ENCODE measurements at regions not wholly inside any gene's neighbourhood (a gene's known extent, or its start where the extent isn't known, plus 50 kb on each side); places are given as distances from the start of the nearest gene placed in this dataset.

- Histone ChIP-seq H3K4me3 (ENCODE audit: low read depth in 1 of 2, low read length in 2 of 2) (no peak overlapping the region), H3K27ac (ENCODE audit: low read length) (no peak overlapping the region)
Observed at GRCh38 chr10:105875050-105875449, 1234.0 kb downstream of the SORCS3 start.

GRCh38 chr10:105872665-105873064 is 1231.6 kb downstream of the SORCS3 start:
- Histone ChIP-seq H3K4me1 (ENCODE audit: control insufficient read depth in 1 of 2, insufficient read depth in 2 of 2, low read length in 2 of 2) (no peaks in the 10 kb centered on the region), H3K27ac (ENCODE audit: low read length) (no peak overlapping the region), H3K4me3 (ENCODE audit: low read depth in 1 of 2, low read length in 2 of 2) (no peak overlapping the region), H3K27me3 (ENCODE audit: low read depth, low read length) (no peaks in the 10 kb centered on the region), H3K9me3 (ENCODE audit: control insufficient read depth in 1 of 2, low read length in 2 of 2) (peaks cover 0 to 12% of the 10 kb centered on the region in 2 donors), H3K36me3 (ENCODE audit: control insufficient read depth in 1 of 2, insufficient read depth in 2 of 2, low read length in 2 of 2) (no peaks in the 10 kb centered on the region)

More at GRCh38 chr10:105875050-105875449, 1234.0 kb downstream of the SORCS3 start:
- peaks cover 0 to 12% of the 10 kb centered on the region in 2 donors for H3K9me3 ChIP-seq (ENCODE audit: control insufficient read depth in 1 of 2, low read length in 2 of 2)
- H3K27me3 ChIP-seq (ENCODE audit: low read depth, low read length), result no peaks in the 10 kb centered on the region
- H3K36me3 ChIP-seq (ENCODE audit: control insufficient read depth in 1 of 2, insufficient read depth in 2 of 2, low read length in 2 of 2), result no peaks in the 10 kb centered on the region
- no peaks in the 10 kb centered on the region for H3K4me1 ChIP-seq (ENCODE audit: control insufficient read depth in 1 of 2, insufficient read depth in 2 of 2, low read length in 2 of 2)

GRCh38 chr10:105868935-105869334 is 1227.8 kb downstream of the SORCS3 start:
- no peaks in the 10 kb centered on the region for H3K4me1 ChIP-seq (ENCODE audit: control insufficient read depth in 1 of 2, insufficient read depth in 2 of 2, low read length in 2 of 2)
- H3K27ac ChIP-seq (ENCODE audit: low read length), result no peak overlapping the region
- H3K27me3 ChIP-seq (ENCODE audit: low read depth, low read length), result no peaks in the 10 kb centered on the region
- peaks cover 0 to 12% of the 10 kb centered on the region in 2 donors for H3K9me3 ChIP-seq (ENCODE audit: control insufficient read depth in 1 of 2, low read length in 2 of 2)
- no peak overlapping the region for H3K4me3 ChIP-seq (ENCODE audit: low read depth in 1 of 2, low read length in 2 of 2)
- no peaks in the 10 kb centered on the region for H3K36me3 ChIP-seq (ENCODE audit: control insufficient read depth in 1 of 2, insufficient read depth in 2 of 2, low read length in 2 of 2)

DNA sequence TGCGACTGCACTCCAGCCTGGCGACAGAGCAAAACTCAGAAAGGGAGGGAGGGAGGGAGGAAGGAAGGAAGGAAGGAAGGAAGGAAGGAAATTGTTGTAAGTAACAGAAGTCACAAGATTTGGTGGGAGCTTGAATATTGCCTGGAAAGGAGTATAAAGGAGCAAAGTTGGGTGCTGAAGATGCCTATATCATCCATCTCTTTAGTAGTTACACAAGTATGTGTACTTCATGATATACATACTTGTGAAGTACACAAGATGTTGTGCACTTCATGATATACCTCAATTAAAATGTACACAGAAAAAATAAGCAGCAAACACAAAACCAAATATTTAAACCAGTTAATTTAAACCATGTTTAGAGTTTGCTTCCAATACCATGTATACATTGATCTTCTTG is 1223.8 kb downstream of the SORCS3 start:
- no peak overlapping the region for H3K27ac ChIP-seq (ENCODE audit: low read length)
- no peaks in the 10 kb centered on the region for H3K27me3 ChIP-seq (ENCODE audit: low read depth, low read length)
- no peaks in the 10 kb centered on the region for H3K36me3 ChIP-seq (ENCODE audit: control insufficient read depth in 1 of 2, insufficient read depth in 2 of 2, low read length in 2 of 2)
- no peaks in the 10 kb centered on the region for H3K4me1 ChIP-seq (ENCODE audit: control insufficient read depth in 1 of 2, insufficient read depth in 2 of 2, low read length in 2 of 2)
- no peaks in the 10 kb centered on the region for H3K9me3 ChIP-seq (ENCODE audit: control insufficient read depth in 1 of 2, low read length in 2 of 2)
- H3K4me3 ChIP-seq (ENCODE audit: low read depth in 1 of 2, low read length in 2 of 2), result no peak overlapping the region

DNA sequence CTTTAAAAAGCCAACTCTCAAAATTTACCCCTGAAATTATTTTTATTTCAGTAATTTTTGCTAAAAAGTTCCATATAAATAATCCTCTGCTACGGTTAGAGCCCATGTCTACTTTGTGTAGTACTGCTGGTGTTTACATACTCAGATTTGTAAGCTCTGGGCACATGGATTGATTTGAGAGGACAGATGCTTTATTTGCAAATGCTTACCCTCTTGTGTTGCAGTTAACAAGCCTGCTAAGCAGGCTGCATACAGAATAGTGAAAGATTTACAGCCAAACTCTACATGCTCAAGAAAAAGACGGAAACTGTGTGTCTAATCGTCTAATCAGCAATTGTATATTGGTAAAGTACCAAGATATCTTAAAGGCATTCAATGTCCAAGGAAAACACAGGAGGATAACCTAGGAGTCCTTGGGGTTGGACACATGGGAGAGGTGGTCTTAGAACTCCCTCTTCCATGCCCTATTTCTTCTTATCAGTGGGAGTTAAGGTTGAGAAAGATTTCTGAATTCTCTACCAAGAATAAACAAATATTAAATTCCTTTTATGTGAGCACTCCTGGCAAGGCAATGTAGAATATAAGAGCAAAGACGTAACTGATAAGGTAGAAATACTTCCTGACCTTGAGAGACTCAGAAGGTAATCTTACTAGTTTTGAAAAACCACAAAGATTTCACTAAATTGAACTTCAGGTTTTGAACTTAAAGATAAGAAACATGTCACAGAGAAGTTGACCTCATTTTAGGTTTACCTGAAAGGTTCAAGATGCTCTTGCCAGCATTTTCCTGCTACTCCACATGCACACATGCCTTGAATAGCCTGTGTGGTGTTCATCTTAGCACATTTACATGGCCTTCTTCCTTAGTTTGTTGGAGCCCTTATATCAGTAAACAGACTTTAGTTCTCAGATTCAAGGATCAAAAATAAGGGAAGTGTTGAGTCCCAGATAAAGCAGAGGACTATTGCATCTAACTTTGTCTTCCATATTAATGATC is 1216.5 kb downstream of the SORCS3 start:
- Histone ChIP-seq H3K36me3 (ENCODE audit: control insufficient read depth in 1 of 2, insufficient read depth in 2 of 2, low read length in 2 of 2) (no peaks in the 10 kb centered on the region), H3K9me3 (ENCODE audit: control insufficient read depth in 1 of 2, low read length in 2 of 2) (no peaks in the 10 kb centered on the region), H3K27ac (ENCODE audit: low read length) (no peak overlapping the region), H3K4me3 (ENCODE audit: low read depth in 1 of 2, low read length in 2 of 2) (no peak overlapping the region), H3K27me3 (ENCODE audit: low read depth, low read length) (no peaks in the 10 kb centered on the region), H3K4me1 (ENCODE audit: control insufficient read depth in 1 of 2, insufficient read depth in 2 of 2, low read length in 2 of 2) (no peaks in the 10 kb centered on the region)

GRCh38 chr10:105855791-105856190 is 1214.7 kb downstream of the SORCS3 start:
- Histone ChIP-seq H3K9me3 (ENCODE audit: control insufficient read depth in 1 of 2, low read length in 2 of 2) (no peaks in the 10 kb centered on the region), H3K36me3 (ENCODE audit: control insufficient read depth in 1 of 2, insufficient read depth in 2 of 2, low read length in 2 of 2) (no peaks in the 10 kb centered on the region), H3K4me1 (ENCODE audit: control insufficient read depth in 1 of 2, insufficient read depth in 2 of 2, low read length in 2 of 2) (no peaks in the 10 kb centered on the region), H3K27ac (ENCODE audit: low read length) (no peak overlapping the region), H3K4me3 (ENCODE audit: low read depth in 1 of 2, low read length in 2 of 2) (no peak overlapping the region), H3K27me3 (ENCODE audit: low read depth, low read length) (no peaks in the 10 kb centered on the region)

DNA sequence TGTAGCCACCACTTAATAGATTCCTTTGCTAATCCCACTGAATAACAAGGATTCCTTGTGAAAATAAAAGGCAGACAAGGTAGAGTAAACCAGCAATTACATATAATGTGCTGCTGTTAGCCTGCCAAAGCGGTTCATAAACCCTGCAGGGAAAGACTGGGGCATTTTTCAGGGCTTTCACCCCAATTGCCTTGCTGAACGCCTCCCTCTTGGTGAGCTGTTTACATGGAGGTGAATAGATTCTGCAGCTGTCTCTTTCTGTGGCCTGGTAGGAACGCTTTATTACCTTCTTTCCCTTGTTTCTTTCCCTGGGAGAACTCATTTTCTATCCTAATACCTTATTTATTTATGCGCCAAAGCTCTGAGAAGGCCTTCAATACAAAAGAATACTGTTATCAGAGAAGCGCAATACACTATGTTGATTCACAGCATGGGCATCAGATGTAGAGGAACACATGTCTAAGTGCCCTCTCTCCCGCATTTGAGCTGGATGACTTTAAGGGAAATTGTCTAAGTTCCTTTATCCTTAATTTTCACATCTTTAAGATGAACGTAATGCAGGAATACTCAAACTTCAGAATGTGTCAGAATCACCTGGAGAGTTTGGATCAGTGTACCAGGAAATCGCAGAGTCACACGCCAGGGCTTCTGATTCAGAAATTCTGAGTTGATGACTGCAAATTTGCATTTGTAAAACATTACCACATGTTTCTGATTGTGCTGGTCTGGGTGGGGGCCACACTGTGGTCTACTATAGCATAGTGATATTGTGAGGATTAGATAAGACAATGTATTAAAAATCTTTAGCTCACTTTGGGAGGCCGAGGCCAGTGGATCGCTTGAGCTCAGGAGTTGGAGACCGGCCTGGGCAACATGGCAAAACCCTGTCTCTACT is 1203.8 kb downstream of the SORCS3 start:
- Histone ChIP-seq H3K36me3 (ENCODE audit: control insufficient read depth in 1 of 2, insufficient read depth in 2 of 2, low read length in 2 of 2) (no peaks in the 10 kb centered on the region), H3K27ac (ENCODE audit: low read length) (no peak overlapping the region), H3K27me3 (ENCODE audit: low read depth, low read length) (no peaks in the 10 kb centered on the region), H3K4me3 (ENCODE audit: low read depth in 1 of 2, low read length in 2 of 2) (no peak overlapping the region), H3K4me1 (ENCODE audit: control insufficient read depth in 1 of 2, insufficient read depth in 2 of 2, low read length in 2 of 2) (no peaks in the 10 kb centered on the region), H3K9me3 (ENCODE audit: control insufficient read depth in 1 of 2, low read length in 2 of 2) (no peaks in the 10 kb centered on the region)

GRCh38 chr10:105844241-105844640 is 1203.2 kb downstream of the SORCS3 start:
- no peaks in the 10 kb centered on the region for H3K36me3 ChIP-seq (ENCODE audit: control insufficient read depth in 1 of 2, insufficient read depth in 2 of 2, low read length in 2 of 2)
- no peaks in the 10 kb centered on the region for H3K4me1 ChIP-seq (ENCODE audit: control insufficient read depth in 1 of 2, insufficient read depth in 2 of 2, low read length in 2 of 2)
- no peaks in the 10 kb centered on the region for H3K27me3 ChIP-seq (ENCODE audit: low read depth, low read length)
- H3K4me3 ChIP-seq (ENCODE audit: low read depth in 1 of 2, low read length in 2 of 2), result no peak overlapping the region
- no peak overlapping the region for H3K27ac ChIP-seq (ENCODE audit: low read length)
- H3K9me3 ChIP-seq (ENCODE audit: control insufficient read depth in 1 of 2, low read length in 2 of 2), result no peaks in the 10 kb centered on the region

DNA sequence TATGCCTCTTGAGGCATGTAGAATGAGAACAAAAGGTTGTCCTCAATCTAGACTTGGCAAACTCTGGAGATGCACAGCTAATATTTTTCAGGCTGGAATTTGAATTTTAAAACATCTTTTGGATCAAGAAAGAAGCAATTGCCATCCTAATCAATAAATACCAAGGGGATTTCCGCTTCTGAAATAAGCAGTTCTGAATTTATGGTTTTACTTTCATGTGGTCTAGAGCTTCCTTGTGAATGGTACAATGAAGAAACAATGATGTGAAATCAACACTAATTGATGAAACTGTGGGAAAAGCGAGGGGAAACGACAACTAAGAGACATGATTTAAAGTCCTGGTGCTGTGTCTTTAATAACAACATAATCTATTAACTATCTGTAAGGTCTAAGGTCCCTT is 1202.7 kb downstream of the SORCS3 start:
- no peak overlapping the region for H3K4me3 ChIP-seq (ENCODE audit: low read depth in 1 of 2, low read length in 2 of 2)
- H3K27me3 ChIP-seq (ENCODE audit: low read depth, low read length), result no peaks in the 10 kb centered on the region
- H3K27ac ChIP-seq (ENCODE audit: low read length), result no peak overlapping the region

GRCh38 chr10:105840288-105840770 is 1199.2 kb downstream of the SORCS3 start:
- peaks cover 0 to 4% of the 10 kb centered on the region in 2 donors for H3K4me1 ChIP-seq (ENCODE audit: control insufficient read depth in 1 of 2, insufficient read depth in 2 of 2, low read length in 2 of 2)
- H3K27ac ChIP-seq (ENCODE audit: low read length), result no peak overlapping the region
- H3K9me3 ChIP-seq (ENCODE audit: control insufficient read depth in 1 of 2, low read length in 2 of 2), result no peaks in the 10 kb centered on the region
- no peak overlapping the region for H3K4me3 ChIP-seq (ENCODE audit: low read depth in 1 of 2, low read length in 2 of 2)
- H3K27me3 ChIP-seq (ENCODE audit: low read depth, low read length), result no peaks in the 10 kb centered on the region
- H3K36me3 ChIP-seq (ENCODE audit: control insufficient read depth in 1 of 2, insufficient read depth in 2 of 2, low read length in 2 of 2), result no peaks in the 10 kb centered on the region

More for the DNA sequence above, 1202.7 kb downstream of the SORCS3 start:
- Histone ChIP-seq H3K4me1 (ENCODE audit: control insufficient read depth in 1 of 2, insufficient read depth in 2 of 2, low read length in 2 of 2) (peaks cover 0 to 2% of the 10 kb centered on the region in 2 donors), H3K9me3 (ENCODE audit: control insufficient read depth in 1 of 2, low read length in 2 of 2) (no peaks in the 10 kb centered on the region), H3K36me3 (ENCODE audit: control insufficient read depth in 1 of 2, insufficient read depth in 2 of 2, low read length in 2 of 2) (no peaks in the 10 kb centered on the region)

DNA sequence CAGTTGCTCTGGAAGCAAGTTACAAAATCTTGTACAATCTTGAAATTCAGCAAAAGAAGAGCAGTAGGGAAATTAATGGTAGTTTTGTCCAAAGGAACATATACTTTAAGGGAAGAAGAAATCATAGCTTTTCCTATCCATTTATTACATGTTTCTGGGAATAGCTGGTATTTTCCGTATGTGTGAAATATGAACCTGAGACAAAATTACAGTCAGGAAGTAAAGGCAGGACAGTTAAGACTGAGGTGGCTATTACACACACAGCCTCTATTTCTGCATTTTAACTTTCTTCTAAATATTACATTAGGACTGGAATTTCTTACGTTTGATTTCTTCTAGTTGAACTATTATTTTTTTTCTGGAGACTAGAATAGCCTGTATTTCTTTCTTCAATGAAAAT is 1197.3 kb downstream of the SORCS3 start:
- Histone ChIP-seq H3K27ac (ENCODE audit: low read length) (no peak overlapping the region), H3K4me3 (ENCODE audit: low read depth in 1 of 2, low read length in 2 of 2) (peak overlapping the region; percentile 63 to 72), H3K27me3 (ENCODE audit: low read depth, low read length) (no peaks in the 10 kb centered on the region)

More for the DNA sequence above, 1197.3 kb downstream of the SORCS3 start:
- H3K9me3 ChIP-seq (ENCODE audit: control insufficient read depth in 1 of 2, low read length in 2 of 2), result no peaks in the 10 kb centered on the region
- peaks cover 0 to 4% of the 10 kb centered on the region in 2 donors for H3K4me1 ChIP-seq (ENCODE audit: control insufficient read depth in 1 of 2, insufficient read depth in 2 of 2, low read length in 2 of 2)
- no peaks in the 10 kb centered on the region for H3K36me3 ChIP-seq (ENCODE audit: control insufficient read depth in 1 of 2, insufficient read depth in 2 of 2, low read length in 2 of 2)
